NCI-H128 (cell line): ENCODE measurements at regions not wholly inside any gene's neighbourhood (a gene's known extent, or its start where the extent isn't known, plus 50 kb on each side); places are given as distances from the start of the nearest gene placed in this dataset.

Experiments used
- DNase-seq: peaks from one replicate; lab custom pipeline; 2025; ENCODE audit not compliant: unreplicated experiment; lab: John Stamatoyannopoulos, UW

DNA sequence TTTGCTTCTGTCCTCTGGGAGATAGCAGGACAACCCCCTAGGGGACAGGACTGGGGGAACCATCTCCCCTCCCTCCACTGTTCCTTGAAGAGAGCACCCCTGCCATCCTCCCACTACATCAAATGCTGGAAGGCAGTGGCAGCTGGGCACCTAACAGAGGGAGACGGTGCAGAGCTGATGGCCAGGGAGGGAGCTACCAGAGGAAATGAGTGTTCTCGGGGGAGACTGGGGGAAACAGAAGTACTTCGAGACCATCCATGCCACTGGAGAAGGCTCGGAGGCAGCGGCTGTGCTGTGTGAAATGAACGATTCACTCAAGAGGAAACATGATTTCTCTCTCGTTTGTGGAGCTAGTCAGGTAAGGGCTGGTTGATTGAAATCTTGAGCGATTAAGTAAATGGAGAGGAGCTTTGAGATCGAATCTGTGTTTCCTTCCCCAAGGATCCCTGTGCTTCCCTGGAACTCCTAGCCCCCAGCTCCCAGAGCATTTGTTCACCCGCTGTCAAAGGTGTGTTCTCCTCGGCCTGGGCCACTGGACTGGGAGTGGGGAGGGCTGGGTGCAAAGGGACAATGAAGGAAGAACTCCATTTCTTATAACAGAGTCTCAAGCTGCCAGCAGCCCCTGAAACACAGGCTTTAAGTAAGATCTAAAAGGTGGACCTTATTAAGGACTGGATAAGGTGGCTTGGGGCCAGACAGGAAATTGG lies 261.3 kb upstream of the MOCS1 start:
- DNase-seq, result no peak

- no peak for DNase-seq
Observed at GRCh38 chr6:40194447-40195170, 260.3 kb upstream of the MOCS1 start.

DNA sequence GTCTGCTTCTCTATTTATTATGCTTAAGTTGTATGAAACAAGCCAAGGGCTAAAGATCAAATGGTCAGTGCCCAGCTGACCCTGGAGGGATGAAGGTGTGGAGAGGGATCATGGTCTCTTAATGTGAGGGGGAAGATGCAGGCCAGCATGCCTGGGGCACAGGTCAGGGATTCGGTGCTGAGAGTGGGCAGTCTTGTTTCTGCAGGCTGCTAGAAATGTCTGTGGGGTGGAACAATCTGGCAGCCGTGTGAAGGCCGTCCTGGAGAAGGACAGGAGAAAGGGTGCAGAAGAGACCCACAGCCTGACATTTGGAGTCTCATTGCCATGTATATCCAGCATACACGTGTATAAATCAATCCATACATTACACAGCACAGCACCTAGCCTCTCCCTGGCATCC lies 258.3 kb upstream of the MOCS1 start:
- no peak for DNase-seq

- DNase-seq, result no peak
Observed at GRCh38 chr6:40188931-40189330, 254.7 kb upstream of the MOCS1 start.

- DNase-seq, result no peak
Observed at GRCh38 chr6:40187535-40188144, 253.4 kb upstream of the MOCS1 start.

DNA sequence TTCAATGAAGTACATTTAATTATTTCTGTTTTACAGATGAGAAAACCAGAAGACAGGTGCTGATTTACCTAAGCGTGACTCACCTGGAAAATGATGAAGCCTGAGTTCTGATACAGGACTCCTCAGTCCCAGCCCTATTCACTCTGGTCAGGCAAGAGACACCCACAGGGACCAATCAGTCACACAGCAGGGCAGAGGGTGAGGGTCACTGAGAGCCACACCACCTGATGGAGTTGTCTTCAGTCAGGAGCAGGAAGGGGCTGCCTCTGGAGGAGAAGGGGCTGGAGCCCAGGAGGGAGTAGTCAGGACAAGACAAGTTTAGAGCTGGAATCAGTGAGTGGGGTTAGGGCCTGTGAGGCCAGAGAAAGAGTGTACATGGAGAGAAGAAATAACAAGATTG lies 251.2 kb upstream of the MOCS1 start:
- DNase-seq, result no peak

- DNase-seq, result no peak
Observed at GRCh38 chr6:40183902-40184301, 249.6 kb upstream of the MOCS1 start.

GRCh38 chr6:40181367-40181766 lies 247.1 kb upstream of the MOCS1 start:
- DNase-seq, result no peak

DNA sequence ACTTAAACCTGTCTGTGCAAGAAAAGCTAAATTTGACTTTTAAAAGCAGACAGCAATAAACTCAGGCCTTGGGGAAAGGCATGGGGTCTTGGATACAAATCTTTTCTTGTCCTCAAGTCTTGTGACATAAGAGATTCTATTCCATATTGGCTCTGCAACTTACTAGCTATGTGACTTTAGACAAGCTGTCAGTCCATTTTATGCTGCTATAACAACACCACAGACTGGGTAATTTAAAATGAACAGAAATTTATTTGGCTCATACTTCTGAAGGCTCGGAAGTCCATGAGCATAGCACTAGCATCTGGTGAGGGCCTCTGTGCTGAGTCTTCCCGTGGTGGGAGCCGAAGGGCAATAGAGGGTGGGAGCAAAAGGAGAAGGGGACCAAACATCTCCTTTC lies 246.0 kb upstream of the MOCS1 start:
- DNase-seq, result no peak

GRCh38 chr6:40179496-40179895 lies 245.2 kb upstream of the MOCS1 start:
- no peak for DNase-seq

- no peak for DNase-seq
Observed at GRCh38 chr6:40177598-40177997, 243.3 kb upstream of the MOCS1 start.

DNA sequence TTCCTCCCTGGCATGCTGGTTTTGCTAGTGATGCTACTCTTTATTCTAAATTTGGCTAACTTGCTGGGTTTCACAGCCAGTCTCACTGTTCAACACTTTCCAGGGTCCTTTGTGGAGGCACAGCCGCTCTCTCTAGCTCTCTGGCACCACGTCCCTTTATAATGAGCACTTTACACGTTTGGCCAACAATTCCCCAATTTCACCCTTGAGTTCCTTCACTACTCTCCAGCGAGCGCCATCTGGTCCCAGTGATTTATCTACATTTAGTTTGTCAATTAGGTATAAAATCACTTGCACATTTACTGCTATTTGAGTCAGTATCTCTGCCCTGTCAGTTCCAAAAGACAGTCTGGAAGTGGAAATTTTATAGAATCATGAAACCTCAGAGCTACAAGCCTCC lies 241.9 kb upstream of the MOCS1 start:
- DNase-seq, result no peak

- DNase-seq, result no peak
Observed at GRCh38 chr6:40172272-40172671, 238.0 kb upstream of the MOCS1 start.

DNA sequence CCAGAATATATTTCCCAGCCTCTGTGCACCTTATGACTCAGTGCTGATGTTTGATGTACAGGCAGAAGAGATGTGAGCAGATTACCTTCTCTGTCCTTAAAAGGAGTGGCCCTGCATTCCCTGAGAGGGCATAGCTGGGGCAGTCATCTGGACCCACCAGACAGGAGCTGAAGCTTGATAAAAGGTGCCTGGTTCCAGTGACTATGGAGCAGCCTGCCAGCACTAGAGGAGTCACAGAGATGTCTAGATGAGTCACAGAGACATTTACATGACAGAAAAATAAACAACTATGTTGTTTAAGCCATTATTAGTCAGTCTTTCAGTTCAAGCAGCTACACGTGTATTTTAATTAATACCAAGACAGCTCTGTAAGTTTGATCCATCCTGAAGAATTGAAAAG lies 237.1 kb upstream of the MOCS1 start:
- DNase-seq, result no peak

GRCh38 chr6:40170856-40171255 lies 236.6 kb upstream of the MOCS1 start:
- DNase-seq, result no peak

GRCh38 chr6:40169878-40170277 lies 235.6 kb upstream of the MOCS1 start:
- DNase-seq, result no peak

- no peak for DNase-seq
Observed at GRCh38 chr6:40166963-40167362, 232.7 kb upstream of the MOCS1 start.

DNA sequence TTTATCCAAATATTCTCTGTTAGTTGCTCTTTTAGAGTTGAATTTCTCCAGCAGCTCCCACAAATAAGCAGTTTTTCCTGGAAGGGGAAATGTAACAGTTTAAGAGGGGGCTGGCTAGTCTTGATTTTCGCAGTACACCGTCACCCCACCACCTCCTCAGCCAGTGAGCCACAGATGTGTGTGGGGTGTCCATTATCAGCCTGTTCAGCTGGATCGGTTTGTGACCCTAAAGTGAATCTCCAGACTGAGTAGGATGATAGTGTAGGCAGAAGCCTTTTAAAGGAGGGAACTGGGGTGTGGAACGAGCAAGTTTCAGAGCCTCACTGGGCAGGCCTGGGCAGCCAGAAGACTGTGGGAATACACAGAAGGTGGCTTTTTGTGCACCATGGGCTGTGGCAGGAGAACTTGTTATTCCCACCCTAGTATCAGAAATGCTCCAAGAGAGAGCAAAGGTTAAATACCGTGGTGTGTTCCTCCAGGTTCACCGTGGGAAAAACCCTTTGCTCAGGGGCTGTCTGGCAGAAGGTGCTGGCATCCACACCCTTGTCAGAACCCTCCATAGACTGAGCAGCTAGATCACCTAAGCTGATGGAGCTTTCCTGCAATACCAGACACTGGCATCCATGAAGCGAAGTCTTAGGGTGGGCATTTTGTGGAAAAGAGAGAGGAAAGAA lies 230.9 kb upstream of the MOCS1 start:
- no peak for DNase-seq

GRCh38 chr6:40164345-40164755 lies 230.1 kb upstream of the MOCS1 start:
- DNase-seq, result no peak

GRCh38 chr6:40163924-40164323 lies 229.7 kb upstream of the MOCS1 start:
- DNase-seq, result no peak

DNA sequence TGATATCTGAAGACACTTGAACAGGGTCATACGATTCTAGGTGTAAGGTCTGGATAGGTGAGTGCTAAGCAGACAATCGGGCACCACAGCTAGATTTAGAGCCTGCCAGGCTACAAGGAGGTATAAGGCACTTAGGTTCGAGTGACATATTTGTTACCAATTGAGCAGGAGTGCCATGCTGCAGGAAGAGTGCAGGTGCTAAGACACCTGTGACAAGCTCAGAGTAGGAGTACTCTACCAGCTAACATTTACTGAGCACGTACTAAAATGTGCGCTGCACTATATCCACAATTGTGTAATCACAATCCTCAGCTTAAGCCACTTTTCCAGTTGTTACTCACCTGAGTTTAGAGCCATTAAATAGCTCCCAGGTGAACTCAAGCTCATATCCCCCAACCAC lies 227.8 kb upstream of the MOCS1 start:
- no peak for DNase-seq

- DNase-seq, result no peak
Observed at GRCh38 chr6:40160826-40161225, 226.6 kb upstream of the MOCS1 start.
